Smooth muscle cell of the brain vasculature (primary cell): ENCODE measurements at regions not wholly inside any gene's neighbourhood (a gene's known extent, or its start where the extent isn't known, plus 50 kb on each side); places are given as distances from the start of the nearest gene placed in this dataset.
"Not testable (repeated sequence)": the region's sequence is repeated elsewhere in the genome, so short reads cannot be mapped to it uniquely, and the experiment has no call there.

Source experiments
- DNase-seq: peaks from one replicate; pipeline ENCODE4 v3.0.0-alpha.2; 2012; ENCODE audit warnings: low read depth, low spot score

DNA sequence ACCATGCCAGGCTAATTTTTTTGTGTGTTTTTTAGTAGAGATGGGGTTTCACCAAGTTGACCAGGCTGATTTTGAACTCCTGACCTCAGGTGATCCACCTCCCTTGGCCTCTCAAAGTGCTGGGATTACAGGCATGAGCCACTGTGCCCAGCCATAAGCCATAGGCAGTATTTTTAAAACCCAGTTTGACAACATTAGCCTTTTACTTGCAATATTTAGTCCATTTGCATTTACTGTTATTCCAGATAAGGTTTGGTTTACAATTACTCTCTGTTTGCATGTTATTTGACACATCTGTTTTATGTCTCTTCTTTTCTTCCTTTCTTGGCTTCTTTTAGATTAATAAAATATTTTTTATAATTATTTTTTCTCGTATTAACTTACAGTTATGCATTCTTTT, 83.6 kb upstream of the EPHB3 start:
- DNase-seq, result no peak

DNA sequence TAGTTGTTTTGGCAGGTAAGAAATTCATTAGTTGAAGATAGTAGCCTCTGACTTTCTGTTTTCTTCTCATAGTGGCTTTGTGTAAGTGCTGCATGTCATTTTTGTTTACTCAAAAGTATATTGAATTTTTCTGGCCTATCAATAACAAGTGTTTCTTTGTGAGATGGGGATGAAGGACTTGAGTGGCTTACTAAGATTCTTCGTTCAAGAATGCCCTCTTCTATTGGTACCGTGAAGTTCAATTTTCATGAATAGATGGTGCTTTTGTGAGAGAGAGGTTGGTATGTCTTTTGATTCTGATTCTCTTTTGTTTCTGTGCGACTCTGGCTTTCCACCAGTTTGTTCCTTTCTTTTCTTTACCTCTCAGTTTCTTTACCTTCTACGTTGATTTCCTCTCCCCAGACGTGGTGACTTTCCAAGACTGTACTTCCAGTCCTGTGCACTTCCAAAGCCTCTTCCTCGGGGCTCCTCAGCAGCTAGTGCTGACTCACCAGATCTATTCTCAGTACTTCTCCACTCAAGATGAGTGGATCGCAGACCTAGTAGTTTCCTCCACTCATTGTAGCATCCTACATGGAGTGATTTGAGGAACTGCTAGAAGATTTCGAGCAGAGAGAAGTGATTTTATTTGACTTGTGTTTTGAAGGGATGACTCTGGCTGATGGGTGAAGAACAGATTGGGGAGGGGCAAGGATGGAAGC, 82.0 kb upstream of the EPHB3 start:
- DNase-seq, result no peak

DNA sequence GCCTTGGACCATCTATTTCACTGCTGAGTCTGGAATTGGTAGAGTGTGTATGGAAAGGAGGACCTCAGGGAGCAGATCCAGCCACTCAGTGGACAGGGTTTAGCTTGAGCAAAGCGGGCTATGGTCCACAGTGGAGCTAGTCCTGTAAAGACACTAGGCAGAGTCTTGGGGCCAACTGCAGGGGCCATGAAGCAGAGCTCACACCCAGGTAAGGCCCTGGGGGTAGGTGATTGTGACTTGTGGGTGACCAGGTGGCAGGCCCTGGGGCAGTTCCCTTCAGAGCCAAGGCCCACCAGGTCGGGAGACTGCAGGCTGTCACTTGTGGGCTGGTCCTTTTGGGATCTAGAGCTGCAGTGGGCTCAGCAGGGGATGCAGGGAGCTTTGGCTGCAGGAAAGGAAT, 80.8 kb upstream of the EPHB3 start:
- no peak for DNase-seq

DNA sequence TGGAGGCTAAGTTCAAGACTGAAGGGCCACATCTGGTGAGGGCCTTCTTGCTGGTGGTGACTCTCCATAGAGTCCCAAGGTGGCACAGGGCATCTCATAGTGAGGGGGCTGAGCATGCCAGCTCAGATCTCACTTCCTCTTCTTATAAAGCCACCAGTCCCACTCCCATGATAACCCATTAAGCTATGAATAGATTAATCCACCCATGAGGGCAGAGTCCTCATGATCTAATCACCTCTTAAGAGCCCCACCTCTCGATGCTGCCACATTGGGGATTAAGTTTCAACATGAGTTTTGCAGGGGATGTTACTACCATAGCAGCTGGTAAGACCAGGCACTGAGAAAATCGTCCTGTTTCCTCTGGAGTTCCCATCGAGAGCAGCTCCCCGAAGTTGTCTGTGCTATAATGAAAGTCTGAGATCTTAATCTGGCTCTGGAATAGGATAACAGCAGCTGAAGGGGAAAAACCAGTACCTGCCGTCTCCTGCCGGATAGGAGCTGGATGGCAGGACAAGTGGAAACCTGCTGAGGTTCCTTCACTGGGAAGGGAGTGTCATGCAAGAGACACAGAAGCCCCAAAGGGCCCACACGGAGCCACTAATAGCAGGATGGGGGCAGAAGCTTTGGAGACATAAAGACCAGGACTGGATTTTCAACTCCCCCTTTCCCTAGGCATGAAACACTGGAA, 79.5 kb upstream of the EPHB3 start:
- no peak for DNase-seq

DNA sequence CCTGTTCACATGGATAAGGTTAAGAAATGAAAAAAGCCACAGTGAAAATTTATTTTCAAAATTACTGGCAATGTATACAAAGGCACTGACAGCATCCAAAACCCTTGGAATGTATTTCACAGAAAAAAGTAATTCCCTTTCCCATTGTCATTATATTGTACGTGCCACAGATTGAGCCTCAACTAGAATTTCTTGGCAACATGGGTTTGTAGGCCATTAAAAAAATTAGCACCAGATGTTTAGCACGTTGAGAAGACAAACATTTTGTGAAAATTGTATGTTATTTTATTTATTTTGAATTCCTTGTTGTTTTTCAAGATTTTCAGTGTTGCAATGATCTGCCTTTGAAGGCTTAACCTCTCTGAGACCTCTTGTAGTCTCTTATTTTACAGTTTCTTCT, 76.3 kb upstream of the EPHB3 start:
- no peak for DNase-seq

DNA sequence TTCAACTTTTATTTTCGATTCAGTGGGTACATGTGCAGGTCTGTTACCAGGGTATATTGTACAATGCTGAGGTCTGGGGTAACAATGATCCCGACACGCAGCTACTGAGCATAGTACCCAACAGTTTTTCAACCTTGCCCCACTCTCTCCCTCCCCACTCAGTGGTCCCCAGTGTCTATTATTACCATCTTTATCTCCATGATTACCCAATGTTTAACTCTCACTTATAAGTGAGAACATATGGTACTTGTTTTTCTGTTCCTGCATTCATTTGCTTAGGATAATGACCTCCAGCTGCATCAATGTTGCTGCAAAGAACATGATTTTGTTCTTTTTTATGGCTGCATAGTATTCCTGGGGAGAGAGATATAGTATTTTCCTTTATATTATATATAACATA, 75.7 kb upstream of the EPHB3 start:
- DNase-seq, result no peak

- no peak for DNase-seq
These were observed 75.0 kb upstream of the EPHB3 start for GRCh38 chr3:184486614-184487013.

GRCh38 chr3:184488577-184488976, 73.0 kb upstream of the EPHB3 start:
- DNase-seq, result no peak

GRCh38 chr3:184489268-184489841, 72.2 kb upstream of the EPHB3 start:
- no peak for DNase-seq

DNA sequence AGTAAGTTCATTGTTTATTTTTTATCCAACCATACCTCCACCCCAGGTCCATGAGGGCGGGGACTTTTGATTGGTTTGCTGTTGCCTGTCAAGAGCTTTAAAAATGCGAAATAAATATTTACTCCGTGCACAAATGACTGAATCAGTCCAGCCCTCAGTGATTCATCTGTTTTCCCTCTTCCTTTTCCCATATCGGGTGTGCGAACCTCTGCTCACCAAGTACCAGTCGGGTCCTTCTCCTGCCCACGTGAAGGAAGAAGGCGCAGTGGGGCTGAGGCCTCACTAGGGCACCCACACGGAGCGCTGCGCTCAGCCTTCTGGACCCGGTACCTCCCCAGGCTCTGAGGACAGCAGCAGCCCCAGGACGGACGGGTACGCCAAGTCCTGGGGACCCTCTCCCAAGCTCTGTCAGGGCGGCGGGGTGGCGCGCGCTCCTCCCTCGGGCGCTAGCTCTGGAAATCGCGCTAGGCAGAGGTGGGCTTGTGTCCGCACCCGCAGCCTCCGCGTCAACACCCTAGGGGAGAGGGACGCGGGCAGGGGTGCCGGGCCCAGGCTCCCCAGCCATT, 70.5 kb upstream of the EPHB3 start:
- DNase-seq, result no peak

DNA sequence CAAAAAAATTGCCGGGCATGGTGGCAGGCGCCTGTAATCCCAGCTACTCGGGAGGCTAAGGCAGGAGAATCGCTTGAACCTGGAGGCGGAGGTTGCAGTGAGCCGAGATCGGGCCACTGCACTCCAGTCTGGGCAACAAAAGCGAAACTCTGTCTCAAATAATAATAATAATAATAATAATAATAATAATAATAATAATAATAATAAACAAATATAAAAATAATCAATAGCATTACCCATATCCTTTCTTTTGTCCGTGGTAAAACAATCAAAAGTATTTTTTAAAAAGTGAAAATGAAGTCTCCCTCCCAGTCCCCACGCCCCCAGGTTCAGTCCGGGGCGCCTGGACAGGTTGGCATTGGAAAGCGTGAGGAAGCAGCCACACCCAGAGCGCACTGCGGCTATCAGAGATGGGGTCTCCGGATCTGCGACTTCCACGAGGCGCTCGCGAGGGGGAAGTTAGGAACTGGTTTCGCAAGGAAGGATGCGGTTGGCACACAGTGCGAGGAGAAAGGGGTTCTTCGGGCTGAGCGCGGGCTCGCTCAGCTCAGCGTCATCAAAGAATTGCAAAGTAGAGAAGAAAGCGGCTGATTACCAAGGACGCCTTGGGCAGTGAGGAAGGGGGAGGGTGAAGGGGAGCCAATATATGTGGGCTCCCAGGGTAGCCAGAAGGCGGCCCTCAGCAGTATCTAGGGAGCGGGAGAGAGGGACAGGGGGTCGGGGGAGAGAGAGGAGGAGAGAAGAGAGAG, 69.5 kb upstream of the EPHB3 start:
- DNase-seq, result no peak

GRCh38 chr3:184496933-184497332, 64.7 kb upstream of the EPHB3 start:
- no peak for DNase-seq

- DNase-seq, result no peak
These were observed 63.8 kb upstream of the EPHB3 start for GRCh38 chr3:184497804-184498203.

GRCh38 chr3:184498986-184499606, 62.5 kb upstream of the EPHB3 start:
- DNase-seq, result no peak

DNA sequence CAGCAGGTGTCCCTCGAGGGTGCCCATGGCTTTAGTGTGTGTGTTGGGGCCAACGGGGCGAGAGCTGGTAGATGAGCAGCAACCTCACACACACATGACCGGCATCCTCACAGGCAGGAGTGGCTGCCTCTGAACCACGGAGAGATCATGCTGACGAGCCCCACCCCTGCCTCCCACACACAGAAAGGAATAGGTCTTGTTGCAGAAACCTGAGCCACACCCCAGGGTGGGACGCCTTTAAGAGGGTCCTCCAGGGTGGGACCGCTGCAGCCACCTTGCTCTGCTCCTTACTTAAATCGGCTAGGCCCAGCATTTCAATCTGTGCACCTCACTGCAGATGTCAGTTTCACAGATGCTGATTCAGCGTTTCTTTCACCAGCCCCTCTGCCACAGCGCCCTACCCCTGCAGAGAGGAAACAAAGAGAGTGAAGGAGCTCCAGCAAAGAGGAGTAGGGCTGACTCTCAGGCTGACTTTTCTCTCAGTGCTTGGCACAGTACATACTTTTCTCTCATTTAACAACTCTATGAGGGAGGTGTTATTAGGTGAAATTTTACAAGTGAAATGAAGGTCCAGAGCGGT, 61.2 kb upstream of the EPHB3 start:
- DNase-seq, result no peak

DNA sequence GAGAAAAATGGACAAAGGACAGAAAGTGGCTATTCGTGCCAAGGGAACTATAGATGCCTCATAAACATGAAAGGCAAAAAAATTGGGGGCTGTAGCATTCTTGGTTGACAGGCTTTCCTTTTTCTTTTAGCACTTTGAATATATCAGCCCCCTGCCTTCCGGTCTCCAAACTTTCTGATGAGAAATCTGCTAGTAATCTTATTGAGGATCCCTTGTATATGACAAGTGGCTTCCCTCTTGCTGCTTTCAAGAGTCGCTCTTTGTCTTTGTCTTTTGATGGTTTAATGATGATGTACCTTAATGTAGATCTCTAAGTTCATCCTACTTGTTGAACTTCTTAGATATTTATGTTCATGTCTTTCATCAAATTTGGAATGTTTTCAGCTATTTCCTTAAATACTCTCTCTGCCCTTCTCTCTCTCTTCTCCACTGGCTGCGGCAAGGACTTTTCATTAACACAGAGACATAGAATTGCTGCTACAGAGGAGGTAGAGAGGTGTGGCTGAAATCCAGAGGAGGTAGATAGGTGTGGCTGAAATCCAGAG, 59.4 kb upstream of the EPHB3 start:
- DNase-seq, result no peak

GRCh38 chr3:184502841-184503240, 58.7 kb upstream of the EPHB3 start:
- not testable (repeated sequence) for DNase-seq

DNA sequence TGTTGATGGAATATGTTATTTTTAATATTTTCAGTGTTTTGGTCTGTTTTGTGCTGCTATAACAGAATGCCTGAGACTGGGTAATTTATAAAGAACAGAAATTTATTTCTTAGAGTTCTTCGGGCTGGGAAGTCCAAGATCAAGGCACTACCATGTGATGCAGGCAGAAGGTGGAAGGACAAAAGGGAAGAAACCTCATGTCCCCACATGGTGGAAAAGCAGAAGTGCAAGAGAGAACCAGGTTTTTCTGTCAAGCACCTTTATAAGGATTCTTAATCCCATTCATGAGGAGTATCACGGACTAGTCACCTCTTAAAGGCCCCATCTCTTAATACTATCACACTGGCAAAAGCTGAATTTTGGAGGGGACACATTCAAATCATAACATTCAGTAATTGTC, 57.9 kb upstream of the EPHB3 start:
- no peak for DNase-seq

DNA sequence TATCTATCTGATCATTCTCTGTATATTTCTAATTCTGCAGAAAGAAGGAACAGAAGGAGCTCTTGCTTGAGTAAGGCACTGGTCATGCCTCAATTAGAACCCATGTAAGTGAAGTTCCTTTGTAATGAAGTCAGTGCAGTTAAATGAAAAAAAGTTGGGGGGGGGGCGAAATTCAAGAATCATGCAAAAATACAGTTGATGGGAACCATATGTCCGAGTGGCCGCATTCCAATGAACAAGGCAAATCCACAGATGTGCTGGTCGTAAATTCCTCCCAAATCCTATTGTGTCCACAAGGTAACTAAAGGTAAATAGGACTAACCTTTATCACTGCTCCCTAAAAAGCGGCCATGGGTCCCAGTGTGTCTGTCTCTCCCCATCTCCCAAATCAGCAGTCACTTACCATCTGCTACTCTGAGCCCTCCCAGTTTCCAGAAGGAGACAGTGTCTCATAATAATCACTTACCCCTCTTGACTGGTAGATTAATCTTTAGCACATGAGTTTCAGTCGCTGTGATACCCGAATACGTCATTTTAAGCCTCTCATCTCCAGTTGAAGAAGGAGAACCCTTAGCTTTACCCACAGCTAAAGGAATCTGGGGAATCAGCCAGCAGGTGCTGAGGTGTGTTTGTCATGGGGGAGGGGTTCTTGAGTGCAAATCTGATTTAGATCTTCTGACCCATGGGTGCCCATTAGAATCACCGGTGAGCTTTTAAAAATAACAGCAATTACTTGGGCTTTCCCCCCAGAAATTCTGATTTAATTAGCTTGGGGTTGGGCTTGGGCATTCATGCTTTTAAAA, 56.3 kb upstream of the EPHB3 start:
- no peak for DNase-seq

DNA sequence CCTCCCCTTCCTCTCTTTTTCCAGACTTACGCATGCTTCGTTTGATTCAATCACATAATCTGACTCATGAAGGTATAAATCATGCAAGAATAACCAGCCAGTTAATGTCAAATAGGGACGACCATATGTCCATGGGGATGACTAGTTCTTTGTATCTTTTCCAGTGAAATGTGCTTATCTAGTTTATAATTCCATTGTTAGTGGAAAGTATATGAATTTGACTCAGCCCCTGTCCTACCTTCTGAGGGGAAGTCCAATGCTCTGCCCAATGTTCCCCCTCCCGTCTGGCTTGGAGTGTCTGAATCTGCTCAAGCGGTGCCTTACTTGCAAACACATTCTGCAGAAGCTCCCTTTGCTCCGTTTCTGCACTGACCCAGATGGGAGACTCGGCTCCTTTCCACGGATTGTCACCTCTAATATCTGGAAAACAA, 55.0 kb upstream of the EPHB3 start:
- DNase-seq, result no peak
